ENCODE measurements at regions not wholly inside any gene's neighbourhood (a gene's known extent, or its start where the extent isn't known, plus 50 kb on each side); places are given as distances from the start of the nearest gene placed in this dataset.
"Not testable (repeated sequence)": the region's sequence is repeated elsewhere in the genome, so short reads cannot be mapped to it uniquely, and the experiment has no call there.

GRCh38 chr10:23779301-23779700, 340.4 kb downstream of the OTUD1 start:
- H3K9me3 ChIP-seq (replicated peaks in 1 of 3), result no peaks in the 10 kb centered on the region
- intact Hi-C loops (cut with DNase I), result no loop called here
- no peak for DNase-seq
- TF ChIP-seq CTCF (IDR thresholded peaks at IDR 0.05) (no peak), POLR2A (IDR thresholded peaks at IDR 0.05) (no peak)
- 31 to 42% (median 35%) methylated on average over 4 of the region's 4 CpGs for WGBS, 4 donors
- no peaks in the 10 kb centered on the region for H3K27me3 ChIP-seq
- no peaks in the 10 kb centered on the region for H3K36me3 ChIP-seq (replicated peaks in 1 of 2)
- no peak overlapping the region for H3K4me3 ChIP-seq
- no peaks in the 10 kb centered on the region for H3K4me1 ChIP-seq (replicated peaks in 1 of 2)
- H3K27ac ChIP-seq, result no peak overlapping the region

GRCh38 chr10:23780331-23780730, 341.5 kb downstream of the OTUD1 start:
- TF ChIP-seq CTCF (IDR thresholded peaks at IDR 0.05) (no peak), POLR2A (IDR thresholded peaks at IDR 0.05) (no peak)
- DNase-seq, result no peak
- H3K36me3 ChIP-seq (replicated peaks in 1 of 2), result no peaks in the 10 kb centered on the region
- H3K4me3 ChIP-seq, result no peak overlapping the region
- no peaks in the 10 kb centered on the region for H3K27me3 ChIP-seq
- no peaks in the 10 kb centered on the region for H3K4me1 ChIP-seq (replicated peaks in 1 of 2)
- no peak overlapping the region for H3K27ac ChIP-seq
- 41 to 51% (median 49%) methylated on average over 1 of the region's 1 CpG for WGBS, 4 donors
- intact Hi-C loops (cut with DNase I), result no loop called here
- no peaks in the 10 kb centered on the region for H3K9me3 ChIP-seq (replicated peaks in 1 of 3)

GRCh38 chr10:23786594-23786993, 347.7 kb downstream of the OTUD1 start:
- 75 to 86% (median 77%) methylated on average over 1 of the region's 1 CpG for WGBS, 4 donors
- H3K36me3 ChIP-seq (replicated peaks in 1 of 2), result no peaks in the 10 kb centered on the region
- intact Hi-C loops (cut with DNase I), result no loop called here
- no peak for TF ChIP-seq CTCF (IDR thresholded peaks at IDR 0.05)
- H3K9me3 ChIP-seq (replicated peaks in 1 of 3), result peaks cover 0 to 5% (median 0%) of the 10 kb centered on the region in 3 donors
- no peaks in the 10 kb centered on the region for H3K27me3 ChIP-seq
- DNase-seq, result no peak
- H3K27ac ChIP-seq, result no peak overlapping the region
- no peak overlapping the region for H3K4me3 ChIP-seq
- H3K4me1 ChIP-seq (replicated peaks in 1 of 2), result no peaks in the 10 kb centered on the region

- no peak for DNase-seq
- 32 to 57% (median 45%) methylated on average over 4 of the region's 4 CpGs for WGBS, 4 donors
- TF ChIP-seq POLR2A (IDR thresholded peaks at IDR 0.05) (no peak), CTCF (IDR thresholded peaks at IDR 0.05) (no peak)
Observed at GRCh38 chr10:23793577-23793976, 354.7 kb downstream of the OTUD1 start.

GRCh38 chr10:23797452-23797851, 358.6 kb downstream of the OTUD1 start:
- H3K27me3 ChIP-seq; H3K36me3 ChIP-seq (replicated peaks in 1 of 2); H3K27ac ChIP-seq; H3K4me3 ChIP-seq; H3K4me1 ChIP-seq (replicated peaks in 1 of 2); DNase-seq; intact Hi-C loops (cut with DNase I); H3K9me3 ChIP-seq (replicated peaks in 1 of 3): not testable (repeated sequence)
- 61 to 68% (median 62%) methylated on average over 4 of the region's 4 CpGs for WGBS, 4 donors

More at GRCh38 chr10:23793577-23793976, 354.7 kb downstream of the OTUD1 start:
- H3K4me1 ChIP-seq (replicated peaks in 1 of 2), result no peaks in the 10 kb centered on the region
- H3K27me3 ChIP-seq, result no peaks in the 10 kb centered on the region
- intact Hi-C loops (cut with DNase I), result no loop called here
- H3K9me3 ChIP-seq (replicated peaks in 1 of 3), result peaks cover 0 to 5% (median 0%) of the 10 kb centered on the region in 3 donors
- H3K27ac ChIP-seq, result no peak overlapping the region
- H3K36me3 ChIP-seq (replicated peaks in 1 of 2), result no peaks in the 10 kb centered on the region
- H3K4me3 ChIP-seq, result no peak overlapping the region
